Loucy (cell line): ENCODE measurements at regions not wholly inside any gene's neighbourhood (a gene's known extent, or its start where the extent isn't known, plus 50 kb on each side); places are given as distances from the start of the nearest gene placed in this dataset.

Source experiments
- CTCF ChIP-seq: fragments of 200-600 bp; sonication (generic); conservative IDR thresholded peaks from 2 replicates; pipeline ENCODE4 v1.5.1; 2014; ENCODE audit warnings: mild to moderate bottlenecking, antibody characterized with exemption, low read length
- EZH2phosphoT487 ChIP-seq: fragments of 200-600 bp; IDR thresholded peaks from 2 replicates; pipeline ENCODE4 v1.6.1; 2018; ENCODE audit warnings: antibody characterized with exemption, mild to moderate bottlenecking, moderate library complexity, borderline replicate concordance

GRCh38 chr10:9868499-9868898 lies 1149.2 kb upstream of the CELF2 start:
- TF ChIP-seq CTCF, result no peak
- no peak for TF ChIP-seq EZH2phosphoT487
